DMS79 treated with DMSO at 0.1 percent for 48 hours (cell line): ENCODE measurements at regions not wholly inside any gene's neighbourhood (a gene's known extent, or its start where the extent isn't known, plus 50 kb on each side); places are given as distances from the start of the nearest gene placed in this dataset.
"Not testable (repeated sequence)": the region's sequence is repeated elsewhere in the genome, so short reads cannot be mapped to it uniquely, and the experiment has no call there.

Experiments
- DNase-seq: peaks from one replicate; lab custom pipeline; 2025; lab: John Stamatoyannopoulos, UW

- no peak for DNase-seq
Measured at GRCh38 chr1:221025956-221026355, 146.7 kb downstream of the HLX start.

GRCh38 chr1:221029981-221030649 lies 150.9 kb downstream of the HLX start:
- no peak for DNase-seq

- no peak for DNase-seq
Measured at GRCh38 chr1:221030990-221031389, 151.7 kb downstream of the HLX start.

GRCh38 chr1:221031458-221032203 lies 152.4 kb downstream of the HLX start:
- DNase-seq = no peak

- no peak for DNase-seq
Measured at GRCh38 chr1:221032204-221032585, 153.0 kb downstream of the HLX start.

GRCh38 chr1:221032637-221033280 lies 153.5 kb downstream of the HLX start:
- DNase-seq = no peak

GRCh38 chr1:221035662-221036153 lies 156.5 kb downstream of the HLX start:
- no peak for DNase-seq

- no peak for DNase-seq
Measured at GRCh38 chr1:221039616-221040015, 160.4 kb downstream of the HLX start.

- DNase-seq = no peak
Measured at GRCh38 chr1:221040101-221040500, 160.9 kb downstream of the HLX start.

GRCh38 chr1:221040691-221041285 lies 161.5 kb downstream of the HLX start:
- DNase-seq = no peak

GRCh38 chr1:221044538-221044937 lies 165.3 kb downstream of the HLX start:
- DNase-seq = no peak

GRCh38 chr1:221045151-221045550 lies 165.9 kb downstream of the HLX start:
- DNase-seq = no peak

GRCh38 chr1:221045842-221046831 lies 166.9 kb downstream of the HLX start:
- no peak for DNase-seq

GRCh38 chr1:221051391-221051790 lies 172.1 kb downstream of the HLX start:
- not testable (repeated sequence) for DNase-seq

GRCh38 chr1:221053889-221054288 lies 174.6 kb downstream of the HLX start:
- DNase-seq = no peak

GRCh38 chr1:221059506-221059905 lies 180.3 kb downstream of the HLX start:
- no peak for DNase-seq

GRCh38 chr1:221063651-221064050 lies 184.4 kb downstream of the HLX start:
- DNase-seq = no peak

- no peak for DNase-seq
Measured at GRCh38 chr1:221066351-221067001, 187.2 kb downstream of the HLX start.

GRCh38 chr1:221067721-221068120 lies 188.5 kb downstream of the HLX start:
- no peak for DNase-seq

GRCh38 chr1:221069178-221069903 lies 190.1 kb downstream of the HLX start:
- DNase-seq = no peak
